ENCODE measurements at regions not wholly inside any gene's neighbourhood (a gene's known extent, or its start where the extent isn't known, plus 50 kb on each side); places are given as distances from the start of the nearest gene placed in this dataset.

DNA sequence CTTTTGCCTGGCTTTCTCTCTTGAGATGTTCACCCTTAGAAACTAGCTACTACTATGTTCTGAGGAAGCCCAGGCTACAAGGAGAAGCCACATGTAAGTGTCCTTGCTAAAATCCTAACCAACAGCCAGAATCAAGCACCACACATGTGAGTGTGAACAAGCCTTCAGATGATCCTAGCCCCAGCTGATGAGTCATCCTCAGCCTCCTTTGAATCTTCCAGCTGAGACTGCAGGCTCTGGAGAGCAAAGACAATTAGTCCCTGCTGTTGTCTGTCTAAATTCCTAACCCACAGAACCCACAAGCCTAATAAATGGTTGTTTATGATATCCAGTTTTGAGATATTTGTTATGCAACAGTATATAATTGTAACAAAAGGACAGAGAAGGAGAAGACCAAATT is 92.8 kb upstream of the TAC1 start:
- peak; percentile 51 for DNase-seq (ENCODE audit: low spot score)

DNA sequence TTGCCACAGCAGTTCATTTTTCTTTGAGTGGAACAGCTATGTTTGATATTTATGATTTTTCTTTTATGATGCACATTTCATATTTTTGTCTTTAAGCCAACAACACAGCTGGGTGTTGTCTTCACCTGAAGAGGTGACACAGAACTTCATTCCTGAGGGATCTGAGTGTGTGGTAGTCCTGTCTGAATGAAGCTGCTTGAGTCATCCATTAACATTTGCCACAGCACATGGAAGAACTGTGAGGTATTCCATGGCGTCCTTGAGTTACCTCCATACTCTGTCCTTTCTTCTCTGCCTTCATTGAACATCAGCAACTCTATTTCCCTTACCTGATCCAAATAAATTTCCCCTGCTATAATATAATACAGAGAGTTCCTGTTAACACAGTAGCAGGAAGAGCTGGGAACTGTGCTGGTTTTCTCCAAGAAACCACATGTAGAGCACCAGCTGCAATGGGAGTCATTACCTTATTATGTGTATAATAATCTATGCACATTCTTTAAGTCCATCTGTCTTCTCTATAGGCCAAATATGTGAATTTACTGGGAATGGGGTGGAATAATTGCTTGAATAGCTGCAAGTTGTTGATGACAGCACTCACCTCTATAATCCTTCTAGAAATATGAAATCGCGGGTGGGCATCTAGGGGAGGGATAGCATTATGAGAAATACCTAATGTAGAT is 72.4 kb upstream of the TAC1 start:
- intact Hi-C loops (cut with micrococcal nuclease; ENCODE audit: unreplicated experiment), result no loop called here
- H3K27ac ChIP-seq (ENCODE audit: low read depth, low read length, poor library complexity, severe bottlenecking), result no peak overlapping the region
- no peak for DNase-seq (ENCODE audit: low spot score)
- H3K36me3 ChIP-seq (ENCODE audit: insufficient read depth, low read length, poor library complexity, severe bottlenecking), result no peaks in the 10 kb centered on the region
- ChIA-PET POLR2A (ENCODE audit: low non-redundant PET) (no interaction called here), CTCF (no interaction called here)
- H3K4me1 ChIP-seq (ENCODE audit: insufficient read depth, low read length, poor library complexity, severe bottlenecking), result no peaks in the 10 kb centered on the region
- TF ChIP-seq EZH2 (IDR thresholded peaks at IDR 0.05; ENCODE audit: borderline replicate concordance, low read depth, low read length, poor library complexity, severe bottlenecking), result no peak
- TF ChIP-seq, protein P1, sequence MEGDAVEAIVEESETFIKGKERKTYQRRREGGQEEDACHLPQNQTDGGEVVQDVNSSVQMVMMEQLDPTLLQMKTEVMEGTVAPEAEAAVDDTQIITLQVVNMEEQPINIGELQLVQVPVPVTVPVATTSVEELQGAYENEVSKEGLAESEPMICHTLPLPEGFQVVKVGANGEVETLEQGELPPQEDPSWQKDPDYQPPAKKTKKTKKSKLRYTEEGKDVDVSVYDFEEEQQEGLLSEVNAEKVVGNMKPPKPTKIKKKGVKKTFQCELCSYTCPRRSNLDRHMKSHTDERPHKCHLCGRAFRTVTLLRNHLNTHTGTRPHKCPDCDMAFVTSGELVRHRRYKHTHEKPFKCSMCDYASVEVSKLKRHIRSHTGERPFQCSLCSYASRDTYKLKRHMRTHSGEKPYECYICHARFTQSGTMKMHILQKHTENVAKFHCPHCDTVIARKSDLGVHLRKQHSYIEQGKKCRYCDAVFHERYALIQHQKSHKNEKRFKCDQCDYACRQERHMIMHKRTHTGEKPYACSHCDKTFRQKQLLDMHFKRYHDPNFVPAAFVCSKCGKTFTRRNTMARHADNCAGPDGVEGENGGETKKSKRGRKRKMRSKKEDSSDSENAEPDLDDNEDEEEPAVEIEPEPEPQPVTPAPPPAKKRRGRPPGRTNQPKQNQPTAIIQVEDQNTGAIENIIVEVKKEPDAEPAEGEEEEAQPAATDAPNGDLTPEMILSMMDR (conservative IDR thresholded peaks at IDR 0.05; ENCODE audit: low read depth, low read length), result no peak
- H3K27me3 ChIP-seq (replicated peaks; ENCODE audit: insufficient read depth, low read depth, low read length, poor library complexity), result peaks cover 56% of the 10 kb centered on the region
- H3K9me3 ChIP-seq (ENCODE audit: low read depth, low read length, poor library complexity, severe bottlenecking), result no peaks in the 10 kb centered on the region
- H3K4me3 ChIP-seq (ENCODE audit: low read depth, low read length, poor library complexity, severe bottlenecking), result no peak overlapping the region
- no TSS peak for BruUV-seq (replicated peaks)

More for the DNA sequence above, 92.8 kb upstream of the TAC1 start:
- Histone ChIP-seq H3K27ac (ENCODE audit: low read depth, low read length, poor library complexity, severe bottlenecking) (no peak overlapping the region), H3K36me3 (ENCODE audit: insufficient read depth, low read length, poor library complexity, severe bottlenecking) (no peaks in the 10 kb centered on the region), H3K9me3 (ENCODE audit: low read depth, low read length, poor library complexity, severe bottlenecking) (no peaks in the 10 kb centered on the region), H3K27me3 (replicated peaks; ENCODE audit: insufficient read depth, low read depth, low read length, poor library complexity) (peaks cover 3% of the 10 kb centered on the region), H3K4me3 (ENCODE audit: low read depth, low read length, poor library complexity, severe bottlenecking) (no peak overlapping the region), H3K4me1 (ENCODE audit: insufficient read depth, low read length, poor library complexity, severe bottlenecking) (no peaks in the 10 kb centered on the region)
- ChIA-PET POLR2A (ENCODE audit: low non-redundant PET) (no interaction called here), CTCF (no interaction called here)
- intact Hi-C loops (cut with micrococcal nuclease; ENCODE audit: unreplicated experiment), result no loop called here
- no TSS peak for BruUV-seq (replicated peaks)
- TF ChIP-seq, protein P1 (conservative IDR thresholded peaks at IDR 0.05; ENCODE audit: low read depth, low read length), result no peak
- no peak for TF ChIP-seq EZH2 (IDR thresholded peaks at IDR 0.05; ENCODE audit: borderline replicate concordance, low read depth, low read length, poor library complexity, severe bottlenecking)

DNA sequence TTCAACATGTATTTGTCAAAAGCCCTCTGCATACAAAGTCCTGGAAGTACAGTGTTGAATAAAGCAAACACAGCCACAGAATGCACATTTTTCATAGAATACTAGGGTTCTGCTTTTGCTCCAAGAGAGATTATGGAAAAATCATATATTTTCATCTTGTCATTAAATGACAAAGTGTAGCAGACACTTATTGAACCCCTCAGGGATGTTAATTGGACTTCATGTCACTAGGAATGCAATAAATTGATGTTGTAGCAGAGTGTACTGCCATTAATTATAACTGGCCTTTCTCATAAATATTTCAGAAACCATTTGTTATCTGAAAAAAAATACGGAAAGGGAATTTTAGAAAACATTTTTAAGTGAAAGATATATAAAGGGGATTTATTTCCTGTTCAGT is 64.5 kb upstream of the TAC1 start:
- Histone ChIP-seq H3K27me3 (replicated peaks; ENCODE audit: insufficient read depth, low read depth, low read length, poor library complexity) (peaks cover 50% of the 10 kb centered on the region), H3K27ac (ENCODE audit: low read depth, low read length, poor library complexity, severe bottlenecking) (no peak overlapping the region), H3K9me3 (ENCODE audit: low read depth, low read length, poor library complexity, severe bottlenecking) (no peaks in the 10 kb centered on the region), H3K36me3 (ENCODE audit: insufficient read depth, low read length, poor library complexity, severe bottlenecking) (no peaks in the 10 kb centered on the region), H3K4me3 (ENCODE audit: low read depth, low read length, poor library complexity, severe bottlenecking) (no peak overlapping the region), H3K4me1 (ENCODE audit: insufficient read depth, low read length, poor library complexity, severe bottlenecking) (no peaks in the 10 kb centered on the region)
- POLR2A ChIA-PET (ENCODE audit: low non-redundant PET), result no interaction called here
- CTCF ChIA-PET, result no interaction called here
- no peak for DNase-seq (ENCODE audit: low spot score)
- TF ChIP-seq EZH2 (IDR thresholded peaks at IDR 0.05; ENCODE audit: borderline replicate concordance, low read depth, low read length, poor library complexity, severe bottlenecking), result no peak
- TF ChIP-seq, protein P1 (conservative IDR thresholded peaks at IDR 0.05; ENCODE audit: low read depth, low read length), result no peak
- intact Hi-C loops (cut with micrococcal nuclease; ENCODE audit: unreplicated experiment), result no loop called here
- no TSS peak for BruUV-seq (replicated peaks)
